Nucleus accumbens (tissue), 56 donors: ENCODE measurements at regions not wholly inside any gene's neighbourhood (a gene's known extent, or its start where the extent isn't known, plus 50 kb on each side); places are given as distances from the start of the nearest gene placed in this dataset.
"Not testable (repeated sequence)": the region's sequence is repeated elsewhere in the genome, so short reads cannot be mapped to it uniquely, and the experiment has no call there.

Source experiments
- DNase-seq, 56 donors: peaks; one replicate each; lab custom pipeline; 2025; lab: John Stamatoyannopoulos, UW

DNA sequence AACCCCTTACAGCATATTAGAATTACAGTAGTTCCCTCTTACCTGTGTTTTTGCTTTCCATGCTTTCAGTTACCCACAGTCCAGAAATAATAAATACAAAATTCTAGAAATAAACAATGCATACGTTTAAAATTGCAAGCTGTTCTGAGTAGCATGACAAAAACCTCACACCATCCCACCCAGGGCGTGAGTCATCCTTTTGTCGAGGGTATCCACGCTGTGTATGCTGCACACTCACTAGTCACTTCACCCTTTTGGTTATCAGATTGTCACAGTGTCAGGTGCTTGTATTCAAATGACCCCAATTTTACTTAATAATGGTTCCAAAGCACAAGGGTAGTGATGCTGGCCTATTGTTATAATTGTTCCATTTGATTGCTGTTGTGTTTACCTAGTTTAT lies 72.5 kb upstream of the P3H2 start:
- DNase-seq: no peak

- DNase-seq: no peak
These were observed 72.0 kb upstream of the P3H2 start for GRCh38 chr3:190192739-190193138.

DNA sequence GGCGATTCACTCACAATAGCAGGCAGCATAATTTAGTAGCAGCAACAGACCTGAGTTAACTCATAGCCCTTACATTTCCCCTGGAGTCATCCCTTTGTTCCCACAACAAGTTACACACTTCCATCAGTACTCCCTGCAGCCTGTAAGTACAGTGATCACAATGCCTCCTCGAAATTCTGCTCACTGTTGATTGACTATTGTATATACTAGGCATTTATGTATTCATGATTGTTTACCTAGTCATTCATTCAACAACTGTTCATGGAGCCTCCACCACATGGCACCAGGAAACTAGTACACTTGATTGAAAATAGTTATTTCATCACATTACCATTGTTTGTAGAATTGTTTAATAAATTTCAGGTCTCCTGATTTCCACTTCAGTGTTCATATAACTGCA lies 71.4 kb upstream of the P3H2 start:
- no peak for DNase-seq

DNA sequence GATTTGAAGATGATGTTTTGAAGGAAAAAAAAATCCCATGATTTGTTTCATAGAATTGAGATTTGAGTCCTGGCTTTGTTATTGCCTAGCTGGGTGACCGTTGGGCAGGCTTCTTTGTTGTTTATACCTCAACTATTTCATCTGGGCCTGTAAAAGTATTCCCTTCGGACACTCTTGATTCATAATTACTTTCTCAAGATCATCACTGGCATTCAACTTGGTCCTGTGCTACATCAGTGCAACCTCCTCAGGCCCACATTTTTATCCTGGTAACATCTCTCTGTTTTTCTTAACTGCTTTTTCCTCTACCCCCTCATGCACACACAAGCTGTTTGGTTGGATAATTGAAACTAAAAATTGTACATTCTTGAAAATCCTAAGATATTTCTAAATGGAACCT lies 67.5 kb upstream of the P3H2 start:
- no peak for DNase-seq

DNA sequence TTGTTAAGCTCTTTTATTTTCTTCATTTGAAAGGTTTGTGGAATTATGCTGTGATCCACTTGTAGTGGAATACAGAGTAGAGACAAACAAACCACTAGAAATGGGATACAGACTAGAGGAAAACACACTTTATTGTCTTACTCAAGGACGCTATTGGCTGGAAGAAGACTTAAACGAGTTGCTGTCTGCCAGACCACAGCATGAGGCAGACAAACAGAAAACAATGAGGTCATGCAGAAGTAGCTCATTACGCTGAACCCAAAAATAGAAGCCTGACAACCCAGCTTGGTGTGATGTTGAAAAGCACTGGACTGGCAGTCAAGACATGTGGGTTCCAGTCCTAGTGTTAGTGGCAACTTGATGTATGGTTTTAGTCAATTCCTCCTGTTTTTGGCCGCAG lies 62.4 kb upstream of the P3H2 start:
- DNase-seq: peak in 9 of 56 donors; percentile 2 to 53 (median 6)

- DNase-seq: no peak
These were observed 61.8 kb upstream of the P3H2 start for GRCh38 chr3:190182418-190183043.

DNA sequence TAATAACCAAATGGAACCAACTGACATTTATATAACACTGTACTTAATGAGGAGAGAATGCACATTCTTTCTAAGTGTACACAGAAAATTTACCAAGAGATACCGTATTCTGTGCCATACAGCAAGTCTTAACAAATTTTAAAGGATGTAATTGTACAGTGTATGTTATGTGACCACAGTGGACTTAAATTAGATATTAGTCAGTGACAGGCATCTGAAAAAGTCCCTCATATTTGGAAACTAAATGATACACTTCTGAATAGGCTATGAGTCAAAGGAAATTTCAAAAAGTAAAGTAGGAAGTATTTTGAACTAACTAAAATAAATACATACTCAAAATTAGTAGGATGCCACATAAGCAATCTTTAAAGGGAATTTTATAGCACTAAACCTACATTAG lies 59.6 kb upstream of the P3H2 start:
- no peak for DNase-seq

DNA sequence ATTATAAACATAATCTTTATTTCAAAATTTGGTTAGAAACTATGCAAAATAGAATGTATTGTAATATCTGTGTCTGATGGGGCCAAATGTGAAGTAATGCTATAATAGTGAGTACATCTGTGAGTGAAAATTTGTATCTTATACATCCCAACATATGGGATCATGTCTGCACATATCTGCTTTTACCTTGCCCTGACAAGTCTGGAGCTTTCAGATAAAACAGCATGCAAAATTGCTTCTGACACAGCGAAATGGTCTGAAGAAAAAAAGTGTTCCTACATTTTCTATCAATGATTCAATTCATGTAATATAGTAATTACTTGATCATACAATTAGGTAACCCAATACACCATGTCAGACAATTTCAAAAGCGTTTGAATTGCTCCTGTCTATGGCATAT lies 58.1 kb upstream of the P3H2 start:
- DNase-seq: no peak

- DNase-seq: not testable (repeated sequence)
These were observed 56.3 kb upstream of the P3H2 start for GRCh38 chr3:190176933-190177525.

- not testable (repeated sequence) for DNase-seq
These were observed 55.4 kb upstream of the P3H2 start for GRCh38 chr3:190176106-190176505.

DNA sequence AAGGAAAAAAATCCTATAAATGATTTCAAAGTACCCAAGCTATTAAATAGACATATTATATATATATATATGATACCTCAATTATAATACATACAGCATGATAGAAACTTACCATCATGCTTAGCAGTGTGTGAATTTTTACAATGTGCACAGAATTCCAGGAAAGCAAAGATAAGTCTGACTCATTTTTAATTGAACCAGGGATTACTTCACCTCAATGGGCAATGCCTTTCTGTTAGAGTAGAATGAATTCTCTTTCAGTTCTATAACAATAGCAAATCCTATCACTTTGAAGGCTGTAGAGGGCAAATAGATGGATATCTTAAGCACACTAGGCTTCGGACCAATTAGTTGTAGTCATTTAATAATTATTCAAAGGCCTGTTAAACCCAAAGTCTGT lies 54.8 kb upstream of the P3H2 start:
- no peak for DNase-seq

GRCh38 chr3:190174471-190174870 lies 53.8 kb upstream of the P3H2 start:
- DNase-seq: no peak

- no peak for DNase-seq
These were observed 52.7 kb upstream of the P3H2 start for GRCh38 chr3:190173426-190173825.

GRCh38 chr3:190172751-190173150 lies 52.1 kb upstream of the P3H2 start:
- no peak for DNase-seq
